NCI-H146 (cell line): ENCODE measurements at regions not wholly inside any gene's neighbourhood (a gene's known extent, or its start where the extent isn't known, plus 50 kb on each side); places are given as distances from the start of the nearest gene placed in this dataset.

Source experiments
- DNase-seq: peaks from one replicate; lab custom pipeline; 2025; lab: John Stamatoyannopoulos, UW

DNA sequence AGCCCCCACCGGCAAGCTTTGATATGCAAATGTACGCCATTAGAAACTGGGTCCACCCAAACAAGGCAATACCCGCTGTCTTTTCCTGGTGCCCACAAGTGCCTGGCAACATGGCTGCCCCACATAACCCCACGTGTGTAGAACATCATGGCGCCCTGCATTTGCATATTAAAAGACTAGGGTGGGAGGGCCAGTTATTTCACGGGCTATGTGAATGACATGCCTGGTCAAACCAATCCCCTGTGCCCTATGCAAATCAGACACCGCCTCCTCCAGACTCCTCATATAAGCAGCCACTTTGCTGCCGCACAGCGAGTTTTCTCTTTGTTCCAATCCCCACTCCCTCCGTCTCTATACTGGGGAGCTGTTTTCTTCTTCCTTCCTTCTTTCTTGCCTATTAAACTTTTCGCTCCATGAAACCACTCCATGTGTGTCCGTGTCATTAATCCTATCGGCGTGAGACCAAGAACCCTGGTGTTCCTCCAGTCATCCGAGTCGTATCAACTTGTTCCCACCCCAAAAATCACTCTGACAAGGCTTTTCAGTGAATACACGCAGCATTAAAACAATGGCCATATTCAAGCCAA is 112.6 kb upstream of the SORBS2 start:
- no peak for DNase-seq

DNA sequence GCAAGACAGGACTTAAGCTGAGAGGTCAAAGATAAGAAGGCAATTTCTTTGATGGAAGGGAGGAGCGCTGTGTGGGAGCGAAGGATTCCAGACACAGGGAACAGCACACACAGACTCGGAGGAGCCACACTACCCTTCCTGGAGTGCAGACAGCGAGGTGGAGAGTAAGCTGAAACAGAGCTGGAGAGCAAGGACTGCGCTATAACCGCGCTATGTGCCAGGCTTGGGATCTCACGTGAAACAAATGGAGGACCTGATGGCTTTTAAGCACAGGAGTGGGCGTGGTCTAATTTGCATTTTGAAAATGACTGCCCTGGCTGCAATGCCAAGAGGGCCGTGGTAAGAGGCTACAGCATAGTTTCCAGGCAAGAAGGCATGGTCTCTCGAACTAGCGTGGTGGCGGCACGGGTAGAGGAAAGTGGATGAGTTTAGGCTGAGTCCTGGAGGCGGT is 113.9 kb upstream of the SORBS2 start:
- no peak for DNase-seq

DNA sequence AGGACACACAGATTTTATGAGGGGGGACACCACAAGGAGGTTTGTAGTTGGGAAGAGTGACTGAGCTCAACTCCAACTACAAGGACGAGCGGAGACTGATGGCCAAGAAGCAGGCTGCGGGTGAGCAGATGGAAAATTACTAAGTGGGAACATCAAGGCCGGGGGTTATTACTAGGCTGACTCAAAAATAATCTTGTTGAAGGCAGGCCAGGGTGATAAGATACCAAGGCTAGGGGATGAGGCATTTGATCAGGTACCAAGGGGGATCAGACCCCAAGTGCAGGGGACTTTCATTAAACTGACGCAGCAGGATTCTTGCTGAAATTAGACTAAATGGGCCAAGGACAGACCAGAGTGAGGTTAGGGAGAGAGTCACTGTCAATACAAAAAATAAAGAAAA is 119.4 kb upstream of the SORBS2 start:
- no peak for DNase-seq

DNA sequence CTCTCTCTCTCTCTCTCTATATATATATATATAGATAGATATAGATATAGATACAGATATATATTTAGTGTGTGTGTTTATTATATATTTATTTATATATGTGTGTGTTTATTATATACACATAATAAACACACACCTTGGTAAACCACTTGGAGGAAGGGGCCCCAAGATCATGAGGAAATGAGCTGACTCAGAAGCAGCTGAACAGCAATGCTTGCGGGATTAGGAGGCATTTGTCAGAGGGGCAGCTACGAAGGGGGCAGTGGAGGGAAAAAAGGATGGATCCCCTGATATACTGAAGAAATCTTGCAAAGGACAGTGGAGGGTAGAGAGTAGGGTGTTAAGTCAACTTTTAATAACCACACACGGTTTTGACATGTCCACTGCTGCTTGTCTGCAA is 120.0 kb upstream of the SORBS2 start:
- DNase-seq: no peak

DNA sequence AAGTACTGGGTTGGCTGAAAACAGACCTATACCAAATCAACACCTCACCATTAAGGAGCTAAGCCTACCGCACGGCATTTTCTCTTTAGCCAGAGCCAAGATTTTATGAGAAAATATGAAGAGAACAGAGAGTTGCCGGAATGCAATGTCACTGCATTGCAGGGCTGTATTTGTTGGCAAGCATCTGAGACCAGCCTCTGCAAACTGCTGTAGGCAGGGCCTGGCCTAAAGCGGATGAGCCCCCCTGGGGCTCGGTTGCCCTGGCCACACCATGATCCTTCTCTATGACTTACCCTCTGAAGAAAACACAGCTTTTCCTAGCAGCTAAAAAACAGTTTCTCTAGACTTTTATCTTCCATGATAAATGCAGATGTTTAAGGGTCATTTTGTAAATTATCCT is 120.5 kb upstream of the SORBS2 start:
- DNase-seq: no peak

DNA sequence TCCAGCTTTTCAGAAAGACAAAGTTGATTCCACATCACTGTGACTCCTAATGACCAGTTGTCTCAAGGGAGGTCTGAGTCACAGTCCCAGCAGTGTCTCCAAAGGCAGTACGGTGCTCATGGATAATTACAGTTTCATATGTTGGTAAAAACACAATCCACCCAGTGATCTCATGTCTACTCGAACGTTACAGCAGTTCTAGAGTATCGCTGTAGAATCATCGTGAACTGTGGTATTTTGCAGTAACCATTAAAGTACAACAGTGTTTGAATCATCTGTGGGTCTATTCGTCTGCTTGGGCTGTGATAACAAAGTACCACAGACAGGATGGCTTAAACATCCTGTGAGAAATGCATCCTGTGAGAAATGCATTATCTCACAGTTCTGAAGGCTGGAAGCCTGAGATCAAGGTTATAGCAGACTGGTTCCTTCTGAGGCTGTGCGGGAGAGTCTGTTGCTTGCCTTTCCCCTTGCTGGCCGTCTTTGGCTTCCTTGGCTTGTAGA is 121.1 kb upstream of the SORBS2 start:
- no peak for DNase-seq

DNA sequence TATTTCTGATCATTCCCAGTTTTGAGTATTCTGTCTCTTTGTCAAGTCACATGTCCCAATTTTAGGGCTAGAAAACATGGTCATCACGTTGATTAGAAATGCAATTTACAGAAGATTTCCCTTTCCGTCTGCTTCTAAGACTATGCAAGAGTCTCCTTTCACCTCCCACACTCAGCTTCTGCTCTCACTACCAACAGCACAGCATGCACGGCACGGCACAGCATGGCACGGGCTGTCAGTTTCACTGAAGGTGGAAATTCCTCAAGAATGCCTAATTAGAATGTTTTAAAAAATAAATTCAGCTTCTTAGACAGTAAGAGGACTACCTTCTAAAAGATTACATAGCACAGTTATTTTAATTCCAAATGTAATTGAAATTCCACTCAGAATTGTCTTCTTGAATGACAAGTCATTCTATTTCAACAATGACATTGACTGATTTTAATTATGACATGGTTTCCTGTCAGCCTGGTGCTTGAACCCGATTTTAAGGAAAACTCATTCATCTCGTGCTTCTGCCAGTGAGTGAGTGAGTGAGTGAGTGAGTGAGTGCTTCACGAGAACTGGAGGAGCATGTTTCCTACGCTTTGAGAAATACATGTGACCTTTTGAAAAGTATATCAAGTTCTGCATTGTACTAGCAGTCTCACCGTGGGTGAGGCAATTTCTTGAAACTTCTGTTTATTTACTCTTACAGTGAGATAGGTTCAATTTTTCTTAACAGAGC is 124.8 kb upstream of the SORBS2 start:
- DNase-seq: no peak

DNA sequence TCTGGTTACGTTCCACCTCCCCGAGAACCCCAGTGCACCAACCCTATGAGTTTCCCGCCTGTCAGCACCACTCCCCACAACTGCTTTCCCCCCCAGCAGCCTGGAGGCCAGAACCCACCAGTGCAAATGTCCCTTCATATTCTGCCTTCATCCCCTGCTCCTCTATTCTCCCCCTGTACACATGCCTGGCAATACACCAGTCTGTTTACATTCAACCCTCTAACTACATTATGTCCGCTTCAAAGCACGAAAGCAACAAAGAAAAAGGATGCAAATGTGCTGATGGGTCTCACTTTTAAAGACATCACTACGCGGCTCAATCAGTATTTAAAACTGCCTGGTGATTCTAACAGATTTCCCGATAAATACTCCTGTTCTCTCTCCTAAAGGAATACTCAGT is 126.7 kb upstream of the SORBS2 start:
- no peak for DNase-seq

DNA sequence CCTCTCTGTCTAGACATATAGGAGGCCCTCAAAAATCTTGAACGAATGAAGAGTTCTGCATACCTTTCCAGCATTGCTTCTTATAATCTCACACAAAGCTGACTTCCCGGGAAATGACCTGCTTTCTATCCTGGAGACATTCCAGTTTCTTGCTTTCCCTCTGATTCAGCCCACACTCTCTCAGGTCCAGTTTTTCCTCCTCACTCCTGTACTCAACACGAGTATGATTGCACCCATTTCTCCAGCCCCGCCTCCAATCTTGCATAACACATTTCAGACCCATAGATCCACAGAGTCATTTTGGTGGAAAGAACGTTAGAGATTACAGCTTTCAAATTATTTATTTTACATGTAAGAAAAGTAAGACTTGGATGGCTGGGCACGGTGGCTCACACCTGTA is 127.5 kb upstream of the TLR3 start:
- no peak for DNase-seq

DNA sequence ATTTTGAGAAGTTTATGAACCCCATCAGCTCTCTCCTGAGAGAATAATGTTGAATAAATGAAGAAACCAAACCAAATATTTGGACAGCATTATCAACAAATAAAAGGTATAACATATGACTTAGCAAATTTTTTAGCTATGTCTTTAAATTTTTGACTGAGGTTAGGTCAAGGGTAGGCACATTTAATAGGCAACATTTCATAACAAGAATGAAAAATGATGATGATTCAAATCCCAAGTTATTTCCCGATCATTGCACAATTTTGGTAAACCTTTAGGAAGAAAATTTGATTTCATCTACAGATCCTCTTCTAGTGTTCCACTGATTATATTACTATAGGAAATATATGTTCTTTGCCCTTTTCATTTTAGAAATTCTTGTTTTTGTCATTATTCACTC is 123.7 kb upstream of the TLR3 start:
- no peak for DNase-seq

DNA sequence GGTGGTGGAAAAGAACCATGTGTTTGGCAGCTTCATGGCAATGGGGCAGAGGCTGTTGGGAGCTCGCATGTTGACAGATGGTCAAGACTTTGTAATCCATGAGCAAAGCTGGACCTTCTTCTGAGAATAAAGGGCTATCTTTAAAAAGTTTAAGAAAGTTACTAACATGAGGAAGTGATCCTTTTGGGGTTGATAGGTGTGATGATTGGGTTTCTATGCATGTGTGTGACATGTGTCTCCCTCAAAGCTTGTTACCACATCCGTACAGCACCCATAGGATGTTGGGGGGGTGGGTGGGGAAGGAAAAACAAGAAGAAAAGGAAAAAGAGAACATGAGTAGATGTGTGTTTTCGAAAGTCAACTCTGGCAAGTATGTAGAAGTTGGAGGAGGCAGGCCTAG is 123.0 kb upstream of the TLR3 start:
- DNase-seq: no peak

DNA sequence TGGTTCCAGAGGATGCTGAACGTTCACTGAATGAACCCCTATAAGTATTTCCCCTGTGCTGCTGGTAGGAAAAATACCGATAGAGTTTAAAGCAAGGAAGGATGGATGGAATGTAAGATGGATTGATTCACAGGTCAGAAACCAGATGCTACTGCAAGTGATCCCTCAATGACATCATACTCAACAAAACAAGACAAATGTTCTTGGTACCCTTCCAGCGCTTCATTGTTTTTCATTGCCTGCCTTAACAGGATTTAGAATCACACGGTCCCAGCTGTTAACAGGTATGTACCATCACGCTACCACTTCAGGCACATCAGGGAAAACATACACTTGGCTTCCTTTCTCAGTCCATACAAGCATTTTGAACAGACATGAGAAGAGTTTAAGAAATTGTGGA is 118.1 kb upstream of the TLR3 start:
- DNase-seq: no peak

DNA sequence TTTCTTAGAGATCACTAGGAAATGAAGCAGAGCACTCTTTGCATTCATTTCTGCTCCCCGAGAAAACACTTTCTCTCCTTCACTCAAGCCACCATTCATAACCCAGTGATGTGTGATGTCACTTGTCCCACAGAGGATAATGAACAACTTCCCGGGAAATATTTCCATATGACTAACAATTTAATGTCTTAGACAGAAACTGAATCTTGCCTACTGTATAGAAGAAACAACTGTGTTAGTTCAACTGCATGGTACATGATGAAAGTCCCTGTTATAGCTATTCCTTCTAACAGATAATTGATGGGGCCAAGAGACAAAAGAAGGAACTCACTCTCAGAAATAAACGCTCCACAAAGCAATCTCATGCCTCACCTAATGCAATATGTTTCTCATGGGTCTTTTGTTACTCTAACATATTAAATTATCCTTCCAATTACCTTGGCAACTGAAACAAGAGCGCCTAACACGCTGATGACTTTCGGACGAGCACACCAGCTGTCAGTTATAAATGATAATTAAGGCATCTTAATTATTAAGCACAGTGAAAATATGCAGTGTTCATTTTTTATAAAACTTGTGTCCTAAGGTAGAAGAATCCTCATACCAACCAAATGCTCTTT is 113.7 kb upstream of the TLR3 start:
- no peak for DNase-seq

DNA sequence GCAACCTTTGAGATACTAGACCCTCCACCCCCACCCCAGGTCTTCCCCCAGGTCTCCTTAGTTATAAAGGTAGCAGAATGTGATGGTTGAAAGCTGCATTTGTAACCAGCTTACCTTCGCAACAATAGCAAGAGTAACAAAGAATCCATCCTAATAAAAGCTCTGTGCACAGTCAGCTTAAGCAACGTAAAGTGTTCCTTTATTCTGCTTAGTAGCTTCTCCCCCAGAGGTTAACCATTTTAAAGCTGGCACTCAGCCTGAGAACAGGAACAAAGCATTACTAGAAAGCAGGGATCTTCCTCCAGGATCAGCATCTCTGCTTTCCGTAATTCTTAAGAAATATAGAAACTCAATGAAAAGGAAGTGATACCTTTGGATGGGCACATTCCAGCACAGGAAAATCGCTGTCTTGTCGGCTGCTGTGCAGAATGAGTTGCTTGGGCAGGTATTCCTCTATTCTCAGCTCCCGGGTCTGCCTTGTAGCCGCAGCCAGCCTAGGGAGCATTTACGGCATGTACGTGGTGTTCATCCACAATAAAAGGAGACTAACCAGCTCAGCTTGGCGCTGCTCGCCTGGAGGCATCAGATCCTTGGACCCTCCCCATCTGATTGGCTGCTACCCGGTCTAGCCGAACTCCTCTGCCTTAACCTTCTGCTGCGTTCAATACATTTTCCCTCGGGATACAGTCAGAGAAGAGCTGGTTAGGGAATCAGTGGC is 113.0 kb upstream of the TLR3 start:
- DNase-seq: no peak

DNA sequence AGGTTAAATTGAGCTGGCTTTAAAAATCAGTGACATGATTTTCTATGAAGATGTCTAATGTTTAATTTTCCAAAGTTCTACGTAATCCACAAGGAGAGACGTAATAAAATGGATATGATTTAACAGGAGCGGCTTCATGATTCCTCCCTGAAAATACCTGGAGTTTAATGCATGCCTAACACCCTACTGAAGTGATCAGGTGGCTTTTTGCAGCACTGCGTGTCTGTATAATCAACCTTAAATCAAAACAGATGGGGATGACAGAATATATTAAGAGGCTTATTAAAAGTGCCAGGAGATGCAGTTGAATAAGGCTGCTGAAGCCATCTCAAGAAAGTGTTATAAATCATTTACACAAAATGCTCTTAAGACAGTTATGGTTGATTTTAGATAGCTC is 112.4 kb upstream of the TLR3 start:
- no peak for DNase-seq

DNA sequence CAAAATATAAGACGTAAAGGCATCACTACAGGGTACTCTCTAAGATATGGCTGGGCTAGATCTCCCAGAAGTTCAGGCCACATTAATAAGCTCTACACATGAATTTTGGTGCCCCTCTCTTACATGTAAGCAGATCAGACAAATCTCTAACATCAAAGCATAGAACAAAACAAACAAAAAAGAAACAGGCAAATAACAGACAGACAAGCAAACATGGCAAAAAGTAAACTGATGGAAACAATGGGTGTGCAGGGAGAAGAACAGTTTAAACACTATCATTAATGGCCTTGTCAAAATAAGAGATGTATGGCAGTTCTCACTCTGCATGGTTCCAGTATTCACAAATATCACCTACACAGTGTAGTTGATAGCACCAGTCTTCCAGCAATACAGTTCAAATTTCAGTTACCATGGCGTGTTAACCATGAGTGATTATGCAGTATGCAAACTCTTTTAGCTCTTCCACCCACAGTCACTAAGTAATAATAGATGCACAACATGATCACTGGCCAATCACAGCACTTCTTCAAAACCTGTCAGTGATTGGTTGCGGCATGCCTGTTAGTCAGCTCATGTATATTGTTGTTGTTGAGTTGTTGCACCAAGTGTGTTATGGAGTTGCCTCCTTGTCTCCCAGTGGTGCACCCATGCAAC is 110.7 kb upstream of the TLR3 start:
- peak; percentile 27 for DNase-seq

DNA sequence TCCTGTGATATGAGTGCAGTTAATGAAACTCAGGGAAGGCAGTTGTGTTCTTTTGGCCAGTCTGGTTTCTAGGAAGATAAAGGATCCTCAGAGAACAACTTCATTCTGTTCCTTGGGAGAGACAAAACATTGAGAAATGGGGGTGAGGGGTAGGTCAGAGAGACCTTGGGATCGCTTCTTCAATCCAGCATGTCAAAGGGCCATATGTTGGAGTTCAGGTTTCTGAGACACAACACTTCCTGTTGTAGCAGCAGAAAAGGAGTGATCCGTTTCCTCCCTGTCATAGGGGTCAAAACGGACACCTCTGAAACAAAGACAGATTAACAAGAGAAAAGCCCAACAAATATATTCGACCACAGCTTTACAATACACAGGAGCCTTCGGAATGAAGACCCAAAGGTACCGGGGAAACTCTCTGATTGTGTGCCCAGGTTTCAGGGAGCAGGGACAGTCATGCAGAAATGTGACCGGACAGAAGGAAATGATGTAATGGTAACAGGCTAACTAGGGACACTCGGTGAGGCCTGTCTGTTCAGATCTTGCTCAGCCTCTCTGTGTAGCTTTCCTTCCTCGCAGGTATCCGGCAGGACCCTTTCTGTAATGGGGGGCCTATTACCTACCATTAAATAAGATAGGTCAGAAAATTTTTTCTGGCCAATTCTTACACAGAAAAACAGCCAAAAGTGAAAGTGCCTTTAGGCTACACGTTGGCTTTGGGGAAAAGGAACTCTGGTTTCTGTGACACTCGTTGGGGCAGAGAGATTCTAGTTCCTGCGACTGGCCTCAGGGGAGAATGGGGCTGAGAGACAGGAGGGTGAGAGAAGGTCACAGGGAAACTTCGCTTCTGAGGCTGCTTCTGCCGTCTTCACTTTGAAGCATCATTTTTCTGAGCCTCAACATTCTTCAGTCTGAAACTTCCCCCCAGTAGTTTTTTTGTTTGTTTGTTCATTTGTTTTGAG is 103.3 kb upstream of the TLR3 start:
- no peak for DNase-seq

DNA sequence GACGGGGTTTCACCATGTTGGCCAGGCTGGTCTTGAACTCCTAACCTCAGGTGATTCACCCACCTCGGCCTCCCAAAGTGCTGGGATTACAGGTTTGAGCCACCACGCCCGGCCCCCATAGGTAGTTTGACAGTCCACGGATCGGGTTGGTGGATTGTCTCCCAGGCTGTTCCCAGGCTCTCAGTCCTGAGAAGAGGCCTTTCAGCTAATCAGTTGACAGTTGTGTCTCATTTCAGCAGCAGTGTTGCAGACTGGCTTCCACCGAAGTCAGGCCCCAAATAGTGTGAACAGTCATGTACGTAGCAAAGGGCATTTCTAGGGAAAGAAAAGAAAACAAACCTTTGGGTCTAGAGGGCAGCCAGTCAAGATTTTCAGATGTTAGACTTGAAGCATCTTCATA is 102.4 kb upstream of the TLR3 start:
- no peak for DNase-seq

DNA sequence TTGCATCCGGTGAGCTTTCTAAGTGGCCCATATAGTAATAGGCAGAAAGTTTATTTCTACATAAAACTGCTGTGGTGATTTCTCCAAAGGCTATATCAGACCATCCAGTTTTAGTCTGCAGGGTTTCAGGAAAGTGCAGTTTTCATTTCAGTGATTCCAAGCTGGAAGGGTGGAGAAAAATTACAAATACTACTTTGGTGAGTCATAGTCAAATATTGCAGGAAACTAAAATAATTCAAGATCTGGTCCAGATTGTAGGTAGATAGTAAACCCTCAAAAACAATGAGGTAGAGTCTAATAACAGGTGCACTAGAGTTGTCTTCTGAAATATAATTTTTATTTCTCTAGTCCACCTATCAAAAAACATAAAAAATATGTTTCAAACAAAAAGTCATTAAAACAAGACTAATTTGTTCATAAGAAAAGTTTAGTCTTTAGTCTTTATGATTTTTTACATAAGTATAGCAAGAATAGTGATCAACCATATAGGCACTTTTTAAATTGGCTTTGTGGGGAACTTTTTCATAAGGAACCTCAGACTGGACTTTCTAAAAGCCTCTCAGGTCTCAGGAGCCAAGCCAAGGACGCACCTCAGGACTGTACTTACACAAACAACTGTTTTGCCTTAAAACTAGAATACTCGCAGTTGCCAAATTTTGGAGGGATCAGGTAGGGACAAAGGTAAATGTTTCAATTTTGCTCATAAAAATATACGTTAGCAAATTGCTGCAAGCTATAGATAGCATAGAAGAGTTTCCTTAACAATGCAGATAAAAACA is 101.8 kb upstream of the TLR3 start:
- DNase-seq: no peak

DNA sequence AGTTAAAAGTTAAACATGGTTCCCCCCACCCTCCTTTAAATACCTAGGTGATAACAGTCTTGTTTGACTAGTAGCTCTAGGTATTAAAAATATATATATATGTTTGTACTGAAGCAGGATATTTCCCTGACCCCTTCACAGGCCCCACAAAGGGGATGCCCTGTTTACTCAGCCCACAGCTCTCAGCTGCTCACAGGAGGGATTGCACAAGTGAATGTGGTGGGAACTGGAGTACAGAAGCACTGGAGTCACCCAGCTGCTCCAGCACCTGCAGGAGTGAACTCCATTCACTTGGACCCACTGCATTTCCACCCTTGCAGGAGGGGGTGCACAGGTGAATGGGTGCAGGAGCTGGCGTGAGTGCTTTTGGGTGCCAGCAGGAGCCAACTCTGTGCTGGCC is 99.3 kb upstream of the TLR3 start:
- DNase-seq: no peak
